ENCODE measurements at regions not wholly inside any gene's neighbourhood (a gene's known extent, or its start where the extent isn't known, plus 50 kb on each side); places are given as distances from the start of the nearest gene placed in this dataset.

- DNase-seq (ENCODE audit: low read depth), result no peak
- no peak overlapping the region for H3K4me3 ChIP-seq (ENCODE audit: low read depth, low read length)
- in situ Hi-C loops (cut with HindIII; ENCODE audit: low sequenced_read_pairs), result no loop called here
- no peak for TF ChIP-seq CTCF (IDR thresholded peaks at IDR 0.05; ENCODE audit: low read depth, low read length, missing control alignments)
These were observed 77.6 kb upstream of the ACP3 start for GRCh38 chr3:132239587-132239986.

- in situ Hi-C loops (cut with HindIII; ENCODE audit: low sequenced_read_pairs), result no loop called here
- no peak for DNase-seq (ENCODE audit: low read depth)
- no peak overlapping the region for H3K4me3 ChIP-seq (ENCODE audit: low read depth, low read length)
- no peak for TF ChIP-seq CTCF (IDR thresholded peaks at IDR 0.05; ENCODE audit: low read depth, low read length, missing control alignments)
These were observed 75.3 kb upstream of the ACP3 start for GRCh38 chr3:132241776-132242514.

- in situ Hi-C loops (cut with HindIII; ENCODE audit: low sequenced_read_pairs), result no loop called here
- H3K4me3 ChIP-seq (ENCODE audit: low read depth, low read length), result no peak overlapping the region
These were observed 74.4 kb upstream of the ACP3 start for GRCh38 chr3:132242790-132243189.

GRCh38 chr3:132245552-132246142 lies 71.6 kb upstream of the ACP3 start:
- H3K4me3 ChIP-seq (ENCODE audit: low read depth, low read length), result no peak overlapping the region
- in situ Hi-C loops (cut with HindIII; ENCODE audit: low sequenced_read_pairs), result no loop called here
- DNase-seq (ENCODE audit: low read depth), result no peak
- TF ChIP-seq CTCF (IDR thresholded peaks at IDR 0.05; ENCODE audit: low read depth, low read length, missing control alignments), result no peak

More at GRCh38 chr3:132242790-132243189, 74.4 kb upstream of the ACP3 start:
- DNase-seq (ENCODE audit: low read depth), result no peak
- no peak for TF ChIP-seq CTCF (IDR thresholded peaks at IDR 0.05; ENCODE audit: low read depth, low read length, missing control alignments)

- DNase-seq (ENCODE audit: low read depth), result no peak
- in situ Hi-C loops (cut with HindIII; ENCODE audit: low sequenced_read_pairs), result no loop called here
- no peak overlapping the region for H3K4me3 ChIP-seq (ENCODE audit: low read depth, low read length)
- TF ChIP-seq CTCF (IDR thresholded peaks at IDR 0.05; ENCODE audit: low read depth, low read length, missing control alignments), result no peak
These were observed 71.0 kb upstream of the ACP3 start for GRCh38 chr3:132246212-132246611.

GRCh38 chr3:132247211-132247610 lies 70.0 kb upstream of the ACP3 start:
- in situ Hi-C loops (cut with HindIII; ENCODE audit: low sequenced_read_pairs), result no loop called here
- no peak for DNase-seq (ENCODE audit: low read depth)
- no peak for TF ChIP-seq CTCF (IDR thresholded peaks at IDR 0.05; ENCODE audit: low read depth, low read length, missing control alignments)
- H3K4me3 ChIP-seq (ENCODE audit: low read depth, low read length), result no peak overlapping the region

Measured in astrocyte of the cerebellum (primary cell).